H1 (cell line): ENCODE measurements at regions not wholly inside any gene's neighbourhood (a gene's known extent, or its start where the extent isn't known, plus 50 kb on each side); places are given as distances from the start of the nearest gene placed in this dataset.

Source experiments
- BRCA1 ChIP-seq: IDR thresholded peaks from 2 replicates; pipeline ENCODE4 v1.6.1; 2012; ENCODE audit warnings: low read depth, low read length, improper control_type of control experiment
- FOSL1 ChIP-seq: IDR thresholded peaks from 2 replicates; pipeline ENCODE4 v1.6.1; 2011; ENCODE audit warnings: mild to moderate bottlenecking, low read depth, low read length, moderate library complexity; ENCODE audit not compliant: insufficient read depth
- GABPA ChIP-seq: IDR thresholded peaks from 2 replicates; pipeline ENCODE4 v1.6.1; 2011; ENCODE audit warnings: mild to moderate bottlenecking, low read length, moderate library complexity, borderline replicate concordance; ENCODE audit not compliant: insufficient read depth
- POLR2A ChIP-seq, 2 experiments: IDR thresholded peaks; 1 replicate in 1 of 2; 2 replicates in 1 of 2; pipeline ENCODE4 v1.6.1; 2011; ENCODE audit warnings: low read depth in 2 of 2, low read length in 2 of 2, mild to moderate bottlenecking in 2 of 2; ENCODE audit errors: control extremely low read depth in 1 of 2
- POLR2AphosphoS5 ChIP-seq: IDR thresholded peaks from 2 replicates; pipeline ENCODE4 v1.6.1; 2011; ENCODE audit warnings: low read depth, low read length
- ZNF274 ChIP-seq: IDR thresholded peaks from 2 replicates; pipeline ENCODE4 v1.7.0; 2012; ENCODE audit warnings: low read length, borderline replicate concordance; ENCODE audit errors: extremely low read depth
- TF ChIP-seq, protein P1 (sequence below), 3 experiments: IDR thresholded peaks; 1 replicate in 2 of 3; 2 replicates in 1 of 3; pipeline versions ENCODE4 v1.5.1 to v1.6.1; 2011; ENCODE audit warnings: low read length in 3 of 3, mild to moderate bottlenecking in 3 of 3, inconsistent platforms in 2 of 3, low read depth in 1 of 3, moderate library complexity in 1 of 3; ENCODE audit not compliant: insufficient read depth in 1 of 3; ENCODE audit errors: control extremely low read depth in 1 of 3
- TF ChIP-seq, protein P2 (sequence below): IDR thresholded peaks from 2 replicates; pipeline ENCODE4 v1.6.1; 2012; ENCODE audit warnings: low read length, inconsistent platforms

DNA sequence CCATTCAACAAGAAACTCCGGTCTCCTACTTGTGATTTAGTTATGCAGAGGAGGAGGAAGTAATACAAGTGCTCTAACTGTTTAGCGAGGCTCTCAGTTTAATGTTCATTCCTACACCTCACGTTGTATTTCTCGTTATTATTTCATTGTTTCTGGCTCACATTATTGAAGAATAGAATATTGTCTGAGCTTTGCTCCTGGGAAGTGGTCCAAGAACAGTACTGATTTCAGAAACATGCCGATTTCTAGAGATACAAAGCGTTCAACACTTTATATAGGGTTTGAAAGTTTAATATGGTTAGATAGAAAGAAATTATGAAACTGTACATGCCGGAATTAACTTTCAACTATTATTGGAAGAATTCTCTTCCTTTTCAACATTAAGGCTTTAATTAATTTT is 1145.5 kb downstream of the TBL1XR1 start:
- no peak for TF ChIP-seq POLR2A (IDR thresholded peaks at IDR 0.05; ENCODE audit: control extremely low read depth in 1 of 2, low read depth in 2 of 2, low read length in 2 of 2)
- TF ChIP-seq, protein P1, sequence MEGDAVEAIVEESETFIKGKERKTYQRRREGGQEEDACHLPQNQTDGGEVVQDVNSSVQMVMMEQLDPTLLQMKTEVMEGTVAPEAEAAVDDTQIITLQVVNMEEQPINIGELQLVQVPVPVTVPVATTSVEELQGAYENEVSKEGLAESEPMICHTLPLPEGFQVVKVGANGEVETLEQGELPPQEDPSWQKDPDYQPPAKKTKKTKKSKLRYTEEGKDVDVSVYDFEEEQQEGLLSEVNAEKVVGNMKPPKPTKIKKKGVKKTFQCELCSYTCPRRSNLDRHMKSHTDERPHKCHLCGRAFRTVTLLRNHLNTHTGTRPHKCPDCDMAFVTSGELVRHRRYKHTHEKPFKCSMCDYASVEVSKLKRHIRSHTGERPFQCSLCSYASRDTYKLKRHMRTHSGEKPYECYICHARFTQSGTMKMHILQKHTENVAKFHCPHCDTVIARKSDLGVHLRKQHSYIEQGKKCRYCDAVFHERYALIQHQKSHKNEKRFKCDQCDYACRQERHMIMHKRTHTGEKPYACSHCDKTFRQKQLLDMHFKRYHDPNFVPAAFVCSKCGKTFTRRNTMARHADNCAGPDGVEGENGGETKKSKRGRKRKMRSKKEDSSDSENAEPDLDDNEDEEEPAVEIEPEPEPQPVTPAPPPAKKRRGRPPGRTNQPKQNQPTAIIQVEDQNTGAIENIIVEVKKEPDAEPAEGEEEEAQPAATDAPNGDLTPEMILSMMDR (IDR thresholded peaks at IDR 0.05; ENCODE audit: control extremely low read depth in 1 of 3, insufficient read depth in 1 of 3, low read depth in 1 of 3, low read length in 3 of 3) = no peak
- no peak for TF ChIP-seq ZNF274
- no peak for TF ChIP-seq GABPA
- no peak for TF ChIP-seq FOSL1
- TF ChIP-seq POLR2AphosphoS5 = no peak
- TF ChIP-seq BRCA1 = no peak
- TF ChIP-seq, protein P2, sequence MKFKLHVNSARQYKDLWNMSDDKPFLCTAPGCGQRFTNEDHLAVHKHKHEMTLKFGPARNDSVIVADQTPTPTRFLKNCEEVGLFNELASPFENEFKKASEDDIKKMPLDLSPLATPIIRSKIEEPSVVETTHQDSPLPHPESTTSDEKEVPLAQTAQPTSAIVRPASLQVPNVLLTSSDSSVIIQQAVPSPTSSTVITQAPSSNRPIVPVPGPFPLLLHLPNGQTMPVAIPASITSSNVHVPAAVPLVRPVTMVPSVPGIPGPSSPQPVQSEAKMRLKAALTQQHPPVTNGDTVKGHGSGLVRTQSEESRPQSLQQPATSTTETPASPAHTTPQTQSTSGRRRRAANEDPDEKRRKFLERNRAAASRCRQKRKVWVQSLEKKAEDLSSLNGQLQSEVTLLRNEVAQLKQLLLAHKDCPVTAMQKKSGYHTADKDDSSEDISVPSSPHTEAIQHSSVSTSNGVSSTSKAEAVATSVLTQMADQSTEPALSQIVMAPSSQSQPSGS = no peak
